ENCODE measurements at regions not wholly inside any gene's neighbourhood (a gene's known extent, or its start where the extent isn't known, plus 50 kb on each side); places are given as distances from the start of the nearest gene placed in this dataset.

DNA sequence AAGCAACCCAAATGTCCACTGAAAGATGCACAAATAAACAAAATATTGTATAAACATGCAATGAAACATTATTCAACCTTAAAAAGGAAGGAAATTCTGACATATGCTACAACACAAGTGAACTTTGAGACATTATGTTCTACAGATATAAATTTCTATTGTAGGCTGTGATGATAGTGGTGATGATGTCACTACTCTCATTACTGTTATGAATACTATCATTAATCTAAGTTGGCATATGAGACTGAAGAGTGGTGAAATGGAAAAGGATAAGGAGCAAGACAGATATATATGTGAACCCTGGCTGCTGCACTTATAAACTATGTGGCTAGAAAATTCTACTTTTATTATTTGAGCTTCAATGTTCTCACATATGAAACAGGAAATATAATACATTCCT lies 360.2 kb downstream of the TFAP2A start:
- Histone ChIP-seq H3K4ac (ENCODE audit: low read depth, low read length) (no peak overlapping the region), H2AK9ac (replicated peaks; ENCODE audit: low read depth, low read length, poor library complexity) (no peak overlapping the region), H3K9me1 (ENCODE audit: insufficient read depth, low read length) (no peaks in the 10 kb centered on the region), H2AFZ (replicated peaks; ENCODE audit: low read length, poor library complexity) (no peak overlapping the region), H2AK5ac (ENCODE audit: low read depth, low read length) (no peak overlapping the region), H3K79me1 (ENCODE audit: low read depth in 1 of 2, low read length in 2 of 2) (no peaks in the 10 kb centered on the region), H3K4me3 (ENCODE audit: insufficient read depth, low read depth, low read length) (no peak overlapping the region), H3K14ac (replicated peaks; ENCODE audit: low read depth, low read length) (no peak overlapping the region), H2BK120ac (ENCODE audit: low read depth, low read length) (no peak overlapping the region), H3K9ac (ENCODE audit: low read depth, low read length) (no peak overlapping the region), H4K20me1 (ENCODE audit: insufficient read depth, low read length) (no peaks in the 10 kb centered on the region), H4K8ac (ENCODE audit: low read depth in 2 of 2, low read length in 2 of 2) (no peak overlapping the region), H2BK5ac (ENCODE audit: low read depth, low read length, poor library complexity, severe bottlenecking) (no peak overlapping the region), H3K36me3 (ENCODE audit: control insufficient read depth, insufficient read depth, low read length) (no peaks in the 10 kb centered on the region), H3K56ac (ENCODE audit: extremely low read depth, insufficient read depth, low read length) (no peak overlapping the region), H3K4me2 (ENCODE audit: low read depth, low read length) (no peak overlapping the region), H3K23ac (ENCODE audit: low read depth, low read length) (no peak overlapping the region), H3K9me3 (ENCODE audit: control insufficient read depth, insufficient read depth, low read length) (peaks cover 5% of the 10 kb centered on the region), H4K91ac (ENCODE audit: insufficient read depth, low read depth, low read length) (no peak overlapping the region), H2BK20ac (ENCODE audit: low read depth, low read length) (no peak overlapping the region), H3K27me3 (ENCODE audit: control insufficient read depth, insufficient read depth, low read length) (no peaks in the 10 kb centered on the region), H2BK15ac (ENCODE audit: low read depth, low read length) (no peak overlapping the region), H3K18ac (ENCODE audit: low read depth, low read length) (no peak overlapping the region), H4K5ac (ENCODE audit: low read depth, low read length) (no peak overlapping the region), H3K4me1 (ENCODE audit: control insufficient read depth, insufficient read depth, low read length) (no peaks in the 10 kb centered on the region), H3K27ac (ENCODE audit: insufficient read depth, low read length) (no peak overlapping the region)
- no TSS peak for BruUV-seq (replicated peaks)
- DNase-seq (no peak), ATAC-seq (ENCODE audit: low read depth) (no peak)
- ChIA-PET POLR2A (ENCODE audit: unreplicated experiment) (no interaction called here), CTCF (no interaction called here)
- intact Hi-C loops (cut with micrococcal nuclease) (no loop called here), in situ Hi-C loops (cut with MboI; ENCODE audit: low sequenced_read_pairs) (no loop called here), dilution Hi-C loops (cut with HindIII; ENCODE audit: low sequenced_read_pairs, unreplicated experiment) (no loop called here)
- TF ChIP-seq SMC3 (IDR thresholded peaks at IDR 0.05; ENCODE audit: low read depth, low read length) (no peak), RAD21 (IDR thresholded peaks at IDR 0.05; ENCODE audit: low read length) (no peak), BHLHE40 (IDR thresholded peaks at IDR 0.05; ENCODE audit: low read depth, low read length) (no peak), MAFK (IDR thresholded peaks at IDR 0.05; ENCODE audit: low read depth, low read length) (no peak), CHD1 (IDR thresholded peaks at IDR 0.05; ENCODE audit: low read depth, low read length) (no peak), CEBPB (IDR thresholded peaks at IDR 0.05; ENCODE audit: low read depth, low read length) (no peak), FOS (IDR thresholded peaks at IDR 0.05; ENCODE audit: low read depth, low read length) (no peak), NFE2L2 (IDR thresholded peaks at IDR 0.05; ENCODE audit: low read depth, low read length) (no peak), MXI1 (IDR thresholded peaks at IDR 0.05; ENCODE audit: borderline replicate concordance, low read depth, low read length) (no peak), RFX5 (IDR thresholded peaks at IDR 0.05; ENCODE audit: low read depth, low read length) (no peak), MAZ (IDR thresholded peaks at IDR 0.05; ENCODE audit: borderline replicate concordance, low read depth, low read length) (no peak), POLR2A (IDR thresholded peaks at IDR 0.05; ENCODE audit: low read depth, low read length) (no peak), RCOR1 (IDR thresholded peaks at IDR 0.05; ENCODE audit: insufficient replicate concordance, low read length) (no peak)
- TF ChIP-seq, protein P1, sequence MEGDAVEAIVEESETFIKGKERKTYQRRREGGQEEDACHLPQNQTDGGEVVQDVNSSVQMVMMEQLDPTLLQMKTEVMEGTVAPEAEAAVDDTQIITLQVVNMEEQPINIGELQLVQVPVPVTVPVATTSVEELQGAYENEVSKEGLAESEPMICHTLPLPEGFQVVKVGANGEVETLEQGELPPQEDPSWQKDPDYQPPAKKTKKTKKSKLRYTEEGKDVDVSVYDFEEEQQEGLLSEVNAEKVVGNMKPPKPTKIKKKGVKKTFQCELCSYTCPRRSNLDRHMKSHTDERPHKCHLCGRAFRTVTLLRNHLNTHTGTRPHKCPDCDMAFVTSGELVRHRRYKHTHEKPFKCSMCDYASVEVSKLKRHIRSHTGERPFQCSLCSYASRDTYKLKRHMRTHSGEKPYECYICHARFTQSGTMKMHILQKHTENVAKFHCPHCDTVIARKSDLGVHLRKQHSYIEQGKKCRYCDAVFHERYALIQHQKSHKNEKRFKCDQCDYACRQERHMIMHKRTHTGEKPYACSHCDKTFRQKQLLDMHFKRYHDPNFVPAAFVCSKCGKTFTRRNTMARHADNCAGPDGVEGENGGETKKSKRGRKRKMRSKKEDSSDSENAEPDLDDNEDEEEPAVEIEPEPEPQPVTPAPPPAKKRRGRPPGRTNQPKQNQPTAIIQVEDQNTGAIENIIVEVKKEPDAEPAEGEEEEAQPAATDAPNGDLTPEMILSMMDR (conservative IDR thresholded peaks at IDR 0.05; ENCODE audit: low read depth, low read length), result no peak
- TF ChIP-seq, protein P2, sequence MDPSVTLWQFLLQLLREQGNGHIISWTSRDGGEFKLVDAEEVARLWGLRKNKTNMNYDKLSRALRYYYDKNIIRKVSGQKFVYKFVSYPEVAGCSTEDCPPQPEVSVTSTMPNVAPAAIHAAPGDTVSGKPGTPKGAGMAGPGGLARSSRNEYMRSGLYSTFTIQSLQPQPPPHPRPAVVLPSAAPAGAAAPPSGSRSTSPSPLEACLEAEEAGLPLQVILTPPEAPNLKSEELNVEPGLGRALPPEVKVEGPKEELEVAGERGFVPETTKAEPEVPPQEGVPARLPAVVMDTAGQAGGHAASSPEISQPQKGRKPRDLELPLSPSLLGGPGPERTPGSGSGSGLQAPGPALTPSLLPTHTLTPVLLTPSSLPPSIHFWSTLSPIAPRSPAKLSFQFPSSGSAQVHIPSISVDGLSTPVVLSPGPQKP (IDR thresholded peaks at IDR 0.05; ENCODE audit: borderline replicate concordance, low read depth, low read length), result no peak
- TF ChIP-seq, protein P3, sequence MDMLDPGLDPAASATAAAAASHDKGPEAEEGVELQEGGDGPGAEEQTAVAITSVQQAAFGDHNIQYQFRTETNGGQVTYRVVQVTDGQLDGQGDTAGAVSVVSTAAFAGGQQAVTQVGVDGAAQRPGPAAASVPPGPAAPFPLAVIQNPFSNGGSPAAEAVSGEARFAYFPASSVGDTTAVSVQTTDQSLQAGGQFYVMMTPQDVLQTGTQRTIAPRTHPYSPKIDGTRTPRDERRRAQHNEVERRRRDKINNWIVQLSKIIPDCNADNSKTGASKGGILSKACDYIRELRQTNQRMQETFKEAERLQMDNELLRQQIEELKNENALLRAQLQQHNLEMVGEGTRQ (IDR thresholded peaks at IDR 0.05; ENCODE audit: low read depth, low read length), result no peak
